Breast epithelium (tissue), 3 donors: ENCODE measurements at regions not wholly inside any gene's neighbourhood (a gene's known extent, or its start where the extent isn't known, plus 50 kb on each side); places are given as distances from the start of the nearest gene placed in this dataset.
"Not testable (repeated sequence)": the region's sequence is repeated elsewhere in the genome, so short reads cannot be mapped to it uniquely, and the experiment has no call there.

ENCODE experiments used
- POLR2A ChIP-seq: fragments of 450-650 bp; IDR thresholded peaks from one replicate; pipeline ENCODE4 v1.6.1; 2016; ENCODE audit warnings: antibody characterized with exemption, mild to moderate bottlenecking, moderate library complexity
- TF ChIP-seq, protein P1 (sequence below), 3 donors: fragments of 450-650 bp; IDR thresholded peaks; one replicate each; pipeline ENCODE4 v1.5.1; 2016 to 2017; ENCODE audit warnings: antibody characterized with exemption in 3 of 3, mild to moderate bottlenecking in 3 of 3, moderate library complexity in 3 of 3

GRCh38 chr16:88274126-88274750, 108.5 kb upstream of the ZNF469 start:
- TF ChIP-seq, protein P1, sequence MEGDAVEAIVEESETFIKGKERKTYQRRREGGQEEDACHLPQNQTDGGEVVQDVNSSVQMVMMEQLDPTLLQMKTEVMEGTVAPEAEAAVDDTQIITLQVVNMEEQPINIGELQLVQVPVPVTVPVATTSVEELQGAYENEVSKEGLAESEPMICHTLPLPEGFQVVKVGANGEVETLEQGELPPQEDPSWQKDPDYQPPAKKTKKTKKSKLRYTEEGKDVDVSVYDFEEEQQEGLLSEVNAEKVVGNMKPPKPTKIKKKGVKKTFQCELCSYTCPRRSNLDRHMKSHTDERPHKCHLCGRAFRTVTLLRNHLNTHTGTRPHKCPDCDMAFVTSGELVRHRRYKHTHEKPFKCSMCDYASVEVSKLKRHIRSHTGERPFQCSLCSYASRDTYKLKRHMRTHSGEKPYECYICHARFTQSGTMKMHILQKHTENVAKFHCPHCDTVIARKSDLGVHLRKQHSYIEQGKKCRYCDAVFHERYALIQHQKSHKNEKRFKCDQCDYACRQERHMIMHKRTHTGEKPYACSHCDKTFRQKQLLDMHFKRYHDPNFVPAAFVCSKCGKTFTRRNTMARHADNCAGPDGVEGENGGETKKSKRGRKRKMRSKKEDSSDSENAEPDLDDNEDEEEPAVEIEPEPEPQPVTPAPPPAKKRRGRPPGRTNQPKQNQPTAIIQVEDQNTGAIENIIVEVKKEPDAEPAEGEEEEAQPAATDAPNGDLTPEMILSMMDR (IDR thresholded peaks at IDR 0.05) = not testable (repeated sequence)
- TF ChIP-seq POLR2A = not testable (repeated sequence)
